ENCODE measurements at regions not wholly inside any gene's neighbourhood (a gene's known extent, or its start where the extent isn't known, plus 50 kb on each side); places are given as distances from the start of the nearest gene placed in this dataset.

DNA sequence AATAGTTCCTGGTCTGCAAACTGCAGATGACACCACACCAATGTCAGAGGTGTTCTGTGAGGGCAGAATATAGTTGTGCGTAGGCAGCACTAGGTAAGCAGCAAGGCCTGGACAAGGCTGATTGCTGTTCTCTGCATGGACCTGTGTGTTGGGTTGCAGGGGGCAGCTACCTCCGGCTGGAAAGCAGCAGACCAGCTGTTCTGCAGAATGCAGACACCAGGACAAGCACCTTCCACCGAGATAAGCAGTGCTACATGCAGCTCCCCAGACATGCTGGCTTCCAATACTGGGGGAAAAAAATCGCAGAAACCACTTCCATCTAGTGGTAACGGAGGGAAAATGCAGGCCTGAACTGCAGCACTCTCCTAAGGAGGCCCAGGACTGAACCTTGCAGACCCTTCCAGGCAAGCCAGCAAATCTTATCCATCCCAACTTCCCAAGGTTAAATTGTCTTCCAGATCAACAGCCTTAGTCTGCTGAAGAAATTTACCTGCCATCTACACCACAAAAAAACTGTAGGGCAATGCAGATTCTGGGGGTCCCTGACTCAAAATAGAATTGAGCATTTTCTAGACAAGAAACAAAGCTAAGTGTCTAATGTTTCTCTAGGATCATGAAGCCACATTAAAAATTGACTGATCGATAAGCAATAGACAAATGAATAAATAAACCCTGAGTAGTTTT lies 50.5 kb upstream of the COBL start:
- no peak overlapping the region for H3K27ac ChIP-seq (ENCODE audit: low read depth, low read length)

More for the DNA sequence above, 50.5 kb upstream of the COBL start:
- Histone ChIP-seq H3K4me2 (ENCODE audit: low read length) (no peak overlapping the region), H3K4me3 (ENCODE audit: low read length) (no peak overlapping the region), H4K20me1 (ENCODE audit: control insufficient read depth, insufficient read depth, low read depth, low read length) (no peaks in the 10 kb centered on the region), H3K27me3 (ENCODE audit: control insufficient read depth, low read length) (no peaks in the 10 kb centered on the region), H3F3A (ENCODE audit: control insufficient read depth, insufficient read depth) (no peaks in the 10 kb centered on the region), H3K36me3 (ENCODE audit: control insufficient read depth, low read length) (no peaks in the 10 kb centered on the region), H3K9me3 (ENCODE audit: control insufficient read depth, insufficient read depth, low read length) (peaks cover 6% of the 10 kb centered on the region; the same call in 1 of the 2 replicates), H3K4me1 (ENCODE audit: control insufficient read depth, low read length) (no peaks in the 10 kb centered on the region), H3K79me2 (ENCODE audit: control insufficient read depth, low read length) (no peaks in the 10 kb centered on the region), H3K9me2 (replicated peaks; ENCODE audit: control insufficient read depth, low read length) (no peaks in the 10 kb centered on the region)
- TF ChIP-seq EZH2phosphoT487 (IDR thresholded peaks at IDR 0.05; ENCODE audit: borderline replicate concordance, low read length) (no peak), CTCF (IDR thresholded peaks at IDR 0.05; ENCODE audit: low read depth, low read length, poor library complexity, severe bottlenecking) (peak; percentile 69)

Measured in DOHH2 (cell line).